HS-27A (cell line): ENCODE measurements at regions not wholly inside any gene's neighbourhood (a gene's known extent, or its start where the extent isn't known, plus 50 kb on each side); places are given as distances from the start of the nearest gene placed in this dataset.
A peak's percentile ranks its signal among the peaks of the same experiment; 100 is the strongest.

Source experiments
- DNase-seq: peaks from one replicate; pipeline ENCODE4 v3.0.0-alpha.2; 2012; ENCODE audit warnings: low read depth, missing footprints

GRCh38 chr5:56622141-56622540, 193.2 kb upstream of the MAP3K1 start:
- no peak for DNase-seq

DNA sequence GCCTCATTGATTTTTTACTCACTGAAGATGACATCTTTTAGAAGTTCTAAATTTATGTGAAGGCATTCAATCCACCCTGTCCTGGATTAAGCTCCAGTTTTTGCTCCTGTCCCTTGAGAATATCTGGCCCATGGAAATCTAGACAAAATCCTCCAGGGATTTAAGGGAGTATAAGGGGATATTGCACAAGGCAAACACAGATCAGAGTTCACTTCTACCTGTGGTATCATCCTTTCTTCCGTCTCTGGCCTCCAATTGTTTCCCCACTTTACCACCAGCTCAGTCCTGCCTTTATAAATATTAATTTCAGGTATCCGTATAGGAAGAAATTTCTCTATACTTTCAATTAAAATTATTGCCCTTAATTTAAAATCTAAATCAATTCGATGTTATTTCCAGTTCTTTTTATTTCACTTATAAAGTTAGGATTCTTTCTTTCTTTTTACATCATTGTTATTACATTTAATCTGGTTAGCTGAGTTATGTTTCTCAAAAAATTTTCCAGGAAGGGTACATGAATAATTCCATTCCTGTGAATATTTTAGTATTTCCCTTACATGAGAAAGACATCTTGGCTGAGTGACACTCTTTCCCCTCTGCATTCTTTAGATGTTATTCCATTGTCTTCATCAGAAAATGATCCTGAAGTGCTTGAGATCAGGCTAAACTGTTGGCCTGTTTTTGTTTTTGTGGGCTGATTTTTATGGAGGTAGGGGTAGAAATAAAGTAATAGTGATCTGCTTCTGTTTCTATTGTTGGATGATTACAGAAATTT, 194.3 kb upstream of the MAP3K1 start:
- DNase-seq = peak; percentile 43

DNA sequence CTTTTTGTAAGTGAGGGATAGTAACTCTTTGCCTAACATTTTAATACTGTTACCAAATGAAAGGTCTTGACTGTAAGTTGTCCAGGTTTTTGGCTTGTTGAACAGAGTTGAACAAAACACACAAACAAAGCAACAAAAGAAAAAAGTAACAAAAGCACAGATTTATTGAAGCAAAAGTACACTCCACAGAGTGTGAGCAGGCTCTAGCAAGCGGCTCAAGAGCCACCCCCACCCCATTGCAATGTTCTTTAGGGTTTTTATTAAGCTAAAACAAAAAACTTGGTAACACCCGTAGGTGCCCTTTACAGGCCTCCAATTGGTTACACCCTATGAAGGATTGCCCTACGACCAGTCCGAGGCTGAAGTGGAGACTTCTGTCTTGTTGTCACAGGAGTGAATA, 197.4 kb upstream of the MAP3K1 start:
- no peak for DNase-seq

- no peak for DNase-seq
Measured at GRCh38 chr5:56616454-56617160, 198.7 kb upstream of the MAP3K1 start.

GRCh38 chr5:56615361-56616153, 199.8 kb upstream of the MAP3K1 start:
- DNase-seq = no peak

DNA sequence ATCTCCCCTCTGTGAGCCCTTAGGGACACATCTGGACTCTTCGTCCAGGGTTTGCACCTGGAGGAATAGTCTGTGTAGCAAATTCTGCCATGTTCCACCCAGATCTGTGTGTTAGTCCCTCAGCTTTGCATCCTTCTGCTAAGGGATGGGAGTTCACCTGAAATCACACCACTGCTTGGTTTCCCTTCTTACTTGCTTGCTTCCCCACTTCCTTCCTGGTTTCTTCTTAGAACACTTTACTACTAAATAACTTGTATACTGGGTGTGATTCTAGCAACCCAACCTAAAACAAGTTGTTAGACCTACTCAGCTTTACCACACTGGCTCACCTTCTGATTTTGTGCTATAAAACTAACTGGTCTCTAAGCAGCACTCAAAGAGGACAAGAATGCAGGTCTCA, 202.6 kb upstream of the MAP3K1 start:
- DNase-seq = no peak

DNA sequence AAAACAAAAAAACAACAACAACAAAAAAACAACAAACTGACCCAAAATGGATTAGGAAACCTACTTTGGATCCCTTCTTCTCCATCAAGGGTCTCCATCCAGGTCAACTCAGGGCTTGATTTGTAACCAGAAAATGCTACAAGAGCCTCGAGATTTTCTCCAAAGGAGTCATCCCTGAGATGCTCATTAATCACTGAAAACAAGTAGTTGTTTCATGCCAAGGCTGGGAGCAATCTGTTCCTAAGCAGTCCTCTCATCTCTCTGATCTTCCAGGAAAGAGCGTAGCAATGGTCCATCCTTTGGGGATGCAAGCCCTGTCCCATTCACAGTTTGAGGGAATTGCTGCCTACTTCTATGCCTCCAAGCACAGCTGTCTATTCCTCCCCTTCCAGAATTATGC, 203.0 kb upstream of the MAP3K1 start:
- no peak for DNase-seq

DNA sequence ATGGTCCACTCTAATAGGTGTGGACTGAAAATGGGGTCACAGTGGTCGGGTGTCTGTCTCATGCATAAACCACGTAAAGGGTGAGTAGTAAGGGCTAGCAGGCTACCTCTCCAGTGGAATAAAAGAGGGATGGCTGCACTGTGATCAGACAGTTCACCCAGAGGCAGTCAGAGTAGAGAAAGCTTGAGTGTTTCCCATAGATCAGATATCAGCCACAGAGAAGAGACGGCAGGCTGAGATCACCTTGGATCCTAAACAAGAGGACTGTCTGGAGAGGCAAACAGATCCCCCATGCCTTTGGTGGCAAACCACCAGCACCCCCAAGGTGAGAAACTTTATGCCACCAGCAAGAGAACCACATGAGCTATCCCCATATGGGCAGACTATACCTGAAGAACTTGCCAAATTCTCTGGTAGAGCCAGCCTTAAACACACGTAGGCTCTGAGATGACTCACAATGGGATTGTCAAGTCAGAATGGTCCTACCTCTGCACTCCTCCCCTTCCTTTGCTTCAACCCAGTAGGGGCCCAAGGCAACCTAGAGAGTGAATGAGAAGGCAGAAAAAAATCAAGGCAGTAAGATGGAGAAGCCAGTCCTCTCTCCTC, 205.2 kb upstream of the MAP3K1 start:
- no peak for DNase-seq

- DNase-seq = no peak
Measured at GRCh38 chr5:56608217-56608925, 207.0 kb upstream of the MAP3K1 start.

GRCh38 chr5:56607551-56607950, 207.8 kb upstream of the MAP3K1 start:
- no peak for DNase-seq

DNA sequence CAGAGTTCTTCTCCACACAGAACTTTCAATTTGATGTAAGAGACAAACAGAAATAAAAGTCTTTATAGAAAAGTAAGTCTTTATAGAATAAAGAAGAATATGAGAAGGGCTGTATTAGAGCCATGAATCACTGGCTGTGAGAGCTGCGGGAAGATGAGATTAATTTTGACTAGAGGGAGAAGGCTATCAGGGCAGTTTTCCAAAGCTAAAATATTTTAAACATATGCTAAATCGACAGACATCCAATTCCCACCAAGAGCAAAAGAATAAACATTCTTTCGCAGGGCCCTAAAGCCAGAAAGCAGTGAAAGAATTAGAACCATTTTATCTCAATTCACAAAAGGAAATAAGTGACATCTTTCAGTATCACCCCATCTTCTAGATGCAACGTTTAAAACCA, 208.3 kb upstream of the MAP3K1 start:
- no peak for DNase-seq

DNA sequence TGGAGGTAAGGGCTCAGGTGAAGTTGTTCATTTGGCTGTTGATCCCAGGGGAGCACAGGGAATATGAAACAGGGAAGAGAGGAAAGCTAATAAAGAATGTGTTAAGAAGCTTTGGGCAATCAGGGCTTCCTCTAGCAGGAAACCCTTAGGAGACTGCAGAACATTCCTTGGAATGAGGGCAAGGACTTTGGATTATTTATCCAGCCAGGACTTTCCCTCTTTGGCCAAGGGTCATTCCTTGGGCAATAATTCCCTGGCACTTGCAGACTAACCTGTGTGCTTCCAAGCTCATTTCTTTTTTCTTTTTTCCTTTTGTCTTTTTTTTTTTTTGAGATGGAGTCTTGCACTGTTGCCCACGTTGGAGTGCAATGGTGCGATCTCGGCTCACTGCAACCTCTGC, 209.2 kb upstream of the MAP3K1 start:
- DNase-seq = no peak

DNA sequence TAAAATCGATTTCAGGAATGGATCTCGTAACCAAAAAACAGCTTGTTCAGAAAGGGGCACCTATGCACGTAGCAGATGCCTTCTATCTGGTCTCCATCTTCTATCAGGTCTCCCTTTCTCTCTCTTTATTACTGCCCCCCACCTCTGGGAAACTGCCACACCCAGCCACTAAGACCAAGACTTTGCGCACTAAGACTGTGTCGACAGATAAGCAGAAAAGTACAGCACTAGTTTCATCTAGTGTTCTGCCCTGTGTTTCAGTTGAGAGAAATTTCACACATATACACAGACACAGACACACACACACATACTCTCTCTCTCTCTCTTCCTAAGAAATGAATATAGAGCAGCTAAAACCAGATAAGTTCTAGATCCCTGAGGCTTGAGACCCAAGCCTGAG, 210.1 kb upstream of the MAP3K1 start:
- DNase-seq = no peak

GRCh38 chr5:56601641-56602071, 213.7 kb upstream of the MAP3K1 start:
- no peak for DNase-seq

DNA sequence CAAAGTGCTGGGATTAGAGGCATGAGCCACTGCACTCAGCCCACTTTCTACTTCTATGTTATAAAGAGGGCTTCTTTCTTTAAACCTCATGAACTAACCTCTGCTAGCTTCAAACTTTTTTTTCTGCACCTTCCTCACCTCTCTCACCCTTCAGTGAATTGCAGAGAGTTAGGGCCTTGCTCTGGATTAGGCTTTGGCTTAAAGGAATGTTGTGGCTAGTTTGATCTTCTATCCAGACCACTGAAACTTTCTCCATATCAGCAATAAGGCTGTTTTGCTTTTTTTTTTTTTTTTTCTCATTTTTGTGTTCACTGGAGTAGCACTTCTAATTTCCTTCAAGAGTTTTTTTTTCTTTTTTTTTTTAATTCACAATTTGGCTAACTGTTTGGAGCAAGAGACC, 216.4 kb upstream of the MAP3K1 start:
- no peak for DNase-seq

DNA sequence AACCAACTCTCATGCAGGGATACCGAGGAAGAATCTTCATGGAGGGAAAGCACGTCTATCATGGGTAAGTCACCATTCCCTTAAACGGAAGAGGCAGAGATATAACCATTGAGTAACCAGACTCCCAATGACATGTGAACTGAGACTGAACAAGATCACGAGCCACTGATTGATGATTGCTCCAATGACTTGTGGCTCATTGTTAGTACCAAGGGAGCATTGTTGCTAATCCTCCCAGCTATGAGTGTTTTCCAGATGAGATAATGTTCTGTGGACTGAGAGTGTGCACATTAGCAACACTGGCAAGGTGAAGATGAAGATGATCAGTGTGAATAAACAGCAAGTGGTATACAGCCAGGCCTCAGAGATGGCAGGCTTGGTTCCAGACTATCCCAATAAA, 219.2 kb upstream of the MAP3K1 start:
- no peak for DNase-seq

- DNase-seq = no peak
Measured at GRCh38 chr5:56595566-56595965, 219.8 kb upstream of the MAP3K1 start.

DNA sequence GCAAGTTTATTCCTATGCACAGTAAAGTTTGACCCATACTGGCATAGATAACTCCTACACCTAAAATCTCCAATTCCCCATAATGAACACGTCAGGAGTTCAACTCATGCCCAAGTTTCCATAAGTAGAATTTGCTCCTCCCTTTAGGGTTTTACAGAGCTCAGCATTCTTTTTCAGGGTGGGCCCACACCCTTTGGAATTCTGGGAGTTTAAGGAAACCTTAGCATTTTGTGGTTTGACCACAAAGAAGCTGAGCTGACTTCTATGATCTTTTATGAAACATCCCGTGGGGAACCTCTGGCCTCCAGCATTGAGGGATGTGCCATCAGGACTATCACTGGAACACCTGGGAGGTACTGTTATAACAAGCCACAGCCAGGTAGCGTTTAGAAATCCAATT, 220.6 kb upstream of the MAP3K1 start:
- no peak for DNase-seq

DNA sequence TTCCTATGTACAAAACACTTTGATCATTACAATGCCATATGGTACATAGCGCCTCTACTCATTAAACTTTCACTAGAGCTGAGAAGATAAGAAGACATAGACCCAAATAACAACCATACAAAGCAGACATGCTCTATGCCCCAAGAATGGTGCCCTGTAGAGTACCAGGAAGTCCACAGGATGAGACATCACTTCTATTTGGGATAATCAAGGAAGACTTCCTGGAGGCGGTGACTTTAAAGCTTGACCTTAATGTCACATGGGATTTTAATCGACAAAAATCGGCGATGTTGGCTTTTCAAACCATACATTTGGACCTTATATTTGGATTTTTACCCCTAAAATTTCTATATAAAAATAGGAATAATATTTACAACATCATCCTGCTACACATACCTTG, 224.3 kb upstream of the MAP3K1 start:
- DNase-seq = no peak

DNA sequence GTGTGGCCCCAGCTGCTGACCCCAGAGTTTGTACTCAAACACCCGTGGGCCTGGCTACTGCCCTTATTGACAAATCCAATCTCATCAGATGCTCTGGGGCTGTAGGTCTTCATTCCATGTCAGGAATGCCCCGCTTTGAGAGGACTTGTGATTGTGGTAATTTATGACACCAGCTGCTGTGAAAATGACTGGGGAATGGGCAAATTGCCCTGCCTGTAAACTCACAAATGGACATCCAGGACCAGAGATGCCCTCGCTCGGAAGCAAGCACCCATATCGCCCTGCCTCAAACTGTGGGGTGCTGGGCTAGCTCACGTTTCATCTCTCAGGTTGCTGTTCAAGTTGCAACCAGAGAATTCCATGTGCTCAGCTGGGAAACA, 225.9 kb upstream of the MAP3K1 start:
- DNase-seq = no peak

GRCh38 chr5:56588636-56589480, 226.5 kb upstream of the MAP3K1 start:
- no peak for DNase-seq
